T-helper 1 cell (primary cell): ENCODE measurements at regions not wholly inside any gene's neighbourhood (a gene's known extent, or its start where the extent isn't known, plus 50 kb on each side); places are given as distances from the start of the nearest gene placed in this dataset.
A peak's percentile ranks its signal among the peaks of the same experiment; 100 is the strongest.
"Not testable (repeated sequence)": the region's sequence is repeated elsewhere in the genome, so short reads cannot be mapped to it uniquely, and the experiment has no call there.

Source experiments
- DNase-seq, 5 donors: peaks; one replicate each; pipeline ENCODE4 v3.0.0-alpha.2; 2012 to 2020

DNA sequence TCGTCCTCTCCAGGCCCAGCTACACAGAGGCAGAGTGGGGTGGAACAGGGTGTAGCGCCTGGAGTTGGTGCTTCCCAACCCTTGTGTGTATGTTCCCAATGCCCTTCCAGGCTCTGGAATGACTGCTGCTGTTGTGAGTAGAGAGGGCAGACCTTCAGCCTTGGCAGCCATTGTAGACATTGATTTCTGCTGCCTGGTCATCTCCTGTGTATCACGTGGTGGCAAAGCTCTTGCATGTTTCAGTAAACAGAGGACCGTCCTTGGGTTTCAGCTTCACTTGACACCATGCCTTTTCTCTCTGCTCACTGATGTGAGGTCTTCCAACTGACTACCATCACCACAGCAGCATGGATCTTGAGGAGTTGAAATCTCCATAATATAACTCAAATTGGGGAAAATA, 397.9 kb downstream of the COG6 start:
- no peak for DNase-seq

DNA sequence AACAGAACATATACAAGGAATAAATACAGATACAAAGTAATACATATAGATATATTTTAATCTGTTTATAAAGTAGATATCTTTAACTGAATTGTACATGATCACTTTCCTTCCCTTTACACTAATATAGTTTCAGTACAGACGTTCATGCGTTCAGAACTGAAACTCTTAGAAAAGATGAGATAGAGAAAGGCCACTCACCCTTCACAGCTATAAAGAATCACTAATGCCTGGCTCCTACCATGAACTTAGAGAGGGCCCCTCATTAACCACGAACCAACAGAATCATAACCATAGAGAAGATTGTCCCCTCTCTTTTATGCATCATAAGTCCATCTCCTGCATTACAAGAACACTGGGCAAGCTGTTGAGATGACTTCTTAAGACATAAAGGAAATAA, 399.0 kb downstream of the COG6 start:
- DNase-seq: not testable (repeated sequence)

GRCh38 chr13:40056898-40057619, 401.6 kb downstream of the COG6 start:
- DNase-seq: no peak

DNA sequence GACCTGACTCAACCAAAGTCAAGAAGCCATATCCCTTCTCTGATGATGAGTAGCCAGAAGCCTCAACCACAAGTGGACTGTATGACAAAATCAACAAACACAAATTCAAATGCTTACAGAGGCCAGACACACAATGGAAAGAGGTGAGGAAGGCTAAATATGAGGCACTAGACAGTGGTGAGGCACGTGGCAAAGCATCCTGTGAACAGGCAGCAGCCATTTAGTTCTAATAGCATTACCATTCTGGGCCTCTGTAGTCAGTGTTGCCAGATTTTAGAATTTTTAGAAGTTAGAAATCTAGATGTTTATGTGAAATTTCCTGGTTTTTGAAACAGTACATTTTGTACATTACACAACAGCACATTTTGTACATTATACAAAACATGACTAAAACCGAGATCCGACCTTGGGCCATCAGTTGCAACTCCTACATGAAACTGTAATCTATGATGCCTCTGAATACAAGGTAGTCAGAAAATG, 403.3 kb downstream of the COG6 start:
- peak in 1 of 5 donors; percentile 29 for DNase-seq

DNA sequence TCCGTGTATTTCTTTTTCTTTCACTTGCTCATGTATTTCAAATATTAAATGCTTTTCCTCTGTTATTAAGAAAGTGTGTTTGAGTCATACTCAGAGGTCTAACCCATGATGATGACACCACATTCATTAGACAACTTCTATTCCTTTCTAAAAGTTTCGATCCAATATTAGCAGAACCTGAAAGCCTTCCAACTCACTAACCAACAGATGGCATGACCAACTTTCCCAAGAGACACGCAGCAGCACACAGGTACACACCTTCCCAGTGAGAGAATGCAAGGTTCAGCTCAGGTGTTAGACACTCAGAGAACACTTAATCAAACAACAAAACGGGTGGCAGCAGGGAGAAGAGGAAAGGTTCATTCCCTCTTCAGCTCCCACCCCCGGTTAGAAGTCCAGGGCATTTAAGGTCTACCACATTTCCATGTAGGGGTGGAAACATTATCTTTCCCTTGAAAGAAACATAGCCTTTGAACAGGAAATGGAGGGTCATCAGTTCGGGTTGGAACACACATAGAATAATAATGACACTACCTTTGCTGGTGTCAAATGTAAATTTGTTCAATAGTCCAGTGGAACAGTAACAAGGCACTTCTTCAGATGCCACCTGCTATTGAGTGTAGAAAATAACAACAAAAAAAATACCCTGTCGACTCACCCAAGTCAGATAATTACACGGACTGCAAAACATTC, 404.2 kb downstream of the COG6 start:
- DNase-seq: no peak

DNA sequence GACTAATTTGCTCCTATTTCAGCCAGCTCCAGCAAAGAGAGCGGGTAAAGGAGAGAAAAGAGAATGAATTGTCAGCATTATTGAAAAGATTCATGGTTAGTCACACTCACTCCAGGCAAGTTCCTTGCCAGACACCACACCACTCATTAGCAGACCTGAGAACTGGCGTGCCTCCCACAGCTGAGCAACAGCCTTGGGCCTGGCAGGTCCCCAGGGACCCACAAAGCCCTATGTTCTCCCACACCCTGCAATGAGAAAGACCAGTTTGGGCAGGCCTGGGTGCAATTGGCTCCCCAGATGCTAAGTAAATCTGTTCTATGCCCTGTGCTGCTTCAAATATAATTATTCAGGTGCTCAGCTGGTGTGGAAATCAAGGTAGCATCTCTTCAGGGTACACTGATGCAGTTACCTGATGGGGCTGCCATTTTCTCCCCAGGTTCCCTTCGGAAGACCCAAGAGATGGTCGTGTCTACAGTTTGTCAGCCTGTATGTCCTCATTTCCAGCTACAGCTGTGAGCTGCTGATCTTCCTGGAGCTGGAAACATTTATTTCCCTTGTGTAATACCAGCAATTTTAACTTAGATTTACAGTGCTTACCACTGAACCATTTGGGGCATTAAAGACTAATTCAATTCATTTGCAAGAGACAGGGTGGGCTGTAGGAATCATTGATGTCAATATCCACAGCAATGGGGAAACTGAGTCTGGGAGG, 405.0 kb downstream of the COG6 start:
- DNase-seq: peak in 1 of 5 donors; percentile 8

- DNase-seq: no peak
These were observed 406.3 kb downstream of the COG6 start for GRCh38 chr13:40061466-40062450.

DNA sequence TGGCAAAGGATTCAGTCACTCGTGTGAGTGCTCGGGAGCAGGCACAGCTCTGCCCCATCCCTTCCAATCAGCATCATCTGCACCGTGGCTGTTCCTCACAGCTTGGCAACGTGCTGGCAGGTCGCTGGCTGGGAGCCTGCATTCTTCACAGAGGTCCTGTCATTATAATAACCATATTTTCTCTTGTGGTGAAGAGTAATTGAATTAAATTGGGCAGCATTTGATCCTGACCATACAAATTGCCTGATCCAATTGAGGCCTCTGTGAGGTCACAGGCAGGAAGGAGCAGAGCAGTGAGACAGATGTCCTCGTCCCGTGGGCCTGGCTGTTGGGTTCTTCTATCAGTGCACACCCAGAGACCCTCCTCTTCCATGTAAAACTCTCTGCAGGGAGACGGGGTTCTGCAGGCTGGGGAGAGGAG, 407.8 kb downstream of the COG6 start:
- DNase-seq: no peak

GRCh38 chr13:40063703-40064102, 408.2 kb downstream of the COG6 start:
- DNase-seq: no peak

DNA sequence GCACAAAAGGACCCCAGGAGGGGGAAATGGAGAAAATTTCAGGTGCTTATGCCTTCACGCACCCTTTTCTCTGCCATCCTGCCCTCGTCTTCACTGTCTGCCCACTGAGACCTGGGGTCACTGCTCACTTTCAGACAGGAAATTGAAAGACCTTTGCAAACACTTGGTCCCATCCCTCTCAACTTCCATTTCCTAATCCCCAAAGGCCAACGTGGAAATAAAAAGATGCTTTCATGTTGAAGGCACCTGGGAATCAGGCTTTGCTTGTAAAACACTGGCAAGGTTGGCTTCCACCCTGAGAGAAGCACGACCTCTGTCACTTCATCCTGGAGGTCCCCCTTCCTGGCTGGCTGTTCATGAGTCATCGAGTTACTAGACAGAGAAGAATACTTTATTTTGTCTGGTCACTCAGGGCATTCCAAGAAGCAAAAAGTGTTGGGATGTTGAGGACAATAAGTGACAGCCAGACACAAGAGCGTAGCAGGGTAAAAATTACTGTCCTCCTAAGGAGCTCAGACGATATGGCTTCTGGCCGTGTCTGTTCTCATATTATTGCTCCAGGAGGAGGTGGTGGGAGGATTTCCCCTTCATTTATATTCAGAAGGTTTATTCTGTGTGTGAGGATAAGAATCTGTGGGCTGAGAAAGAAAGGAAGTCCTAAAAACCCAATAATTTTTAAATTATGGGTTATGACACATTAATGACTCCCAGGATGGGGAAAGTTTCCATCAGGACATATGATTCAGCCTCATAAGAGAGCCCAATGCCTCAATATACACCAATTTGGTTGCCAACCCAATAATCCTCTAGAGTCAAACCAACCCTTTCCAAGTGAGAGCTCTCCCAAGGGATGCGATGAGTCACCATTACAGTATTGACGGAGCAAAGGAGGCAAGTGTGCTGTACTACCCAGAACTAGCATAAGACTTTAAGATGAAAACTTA, 409.0 kb downstream of the COG6 start:
- no peak for DNase-seq

- peak; percentile 37 to 67 (median 58) for DNase-seq
These were observed 413.9 kb downstream of the COG6 start for GRCh38 chr13:40069173-40070044.

DNA sequence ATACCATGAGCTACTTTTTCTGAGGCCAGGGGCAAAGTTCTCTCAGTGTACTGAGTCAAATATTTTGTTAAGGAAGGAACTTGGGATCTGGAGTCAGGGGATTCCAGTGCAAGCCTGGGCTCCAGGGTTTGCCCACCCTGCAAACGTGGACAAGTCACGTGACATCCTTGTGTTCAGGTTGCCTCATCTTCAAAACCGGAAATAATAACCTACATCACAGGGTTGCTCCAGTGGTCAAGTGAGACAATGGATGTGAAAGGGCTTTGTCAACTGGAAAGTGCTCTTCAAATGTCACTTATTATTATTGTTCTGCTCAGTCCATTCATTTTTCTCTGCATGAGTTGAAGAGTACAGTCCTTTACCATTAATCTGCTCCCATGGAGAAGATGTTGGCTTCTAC, 414.9 kb downstream of the COG6 start:
- no peak for DNase-seq

GRCh38 chr13:40072663-40073120, 417.2 kb downstream of the COG6 start:
- DNase-seq: no peak

DNA sequence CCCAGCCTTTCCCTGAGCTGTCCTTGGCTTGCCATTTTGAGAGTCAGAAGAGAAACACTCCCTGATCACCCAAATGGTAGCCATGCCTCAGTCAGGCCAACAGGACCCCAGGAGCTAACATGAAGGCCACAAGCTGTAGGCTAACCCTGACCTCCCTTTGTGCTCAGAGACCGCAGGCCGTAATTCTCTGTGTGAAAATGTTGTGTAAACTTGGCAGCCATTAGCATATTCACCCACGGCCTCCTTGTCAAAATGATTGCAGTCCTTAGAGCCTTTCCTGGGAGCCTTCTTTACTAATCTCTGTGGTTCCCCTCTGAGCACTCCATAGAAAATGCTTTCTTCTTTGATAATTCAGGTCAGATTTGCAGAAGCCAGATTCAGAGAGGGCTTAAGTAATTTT, 418.9 kb downstream of the COG6 start:
- DNase-seq: no peak

GRCh38 chr13:40075281-40075680, 419.8 kb downstream of the COG6 start:
- no peak for DNase-seq

DNA sequence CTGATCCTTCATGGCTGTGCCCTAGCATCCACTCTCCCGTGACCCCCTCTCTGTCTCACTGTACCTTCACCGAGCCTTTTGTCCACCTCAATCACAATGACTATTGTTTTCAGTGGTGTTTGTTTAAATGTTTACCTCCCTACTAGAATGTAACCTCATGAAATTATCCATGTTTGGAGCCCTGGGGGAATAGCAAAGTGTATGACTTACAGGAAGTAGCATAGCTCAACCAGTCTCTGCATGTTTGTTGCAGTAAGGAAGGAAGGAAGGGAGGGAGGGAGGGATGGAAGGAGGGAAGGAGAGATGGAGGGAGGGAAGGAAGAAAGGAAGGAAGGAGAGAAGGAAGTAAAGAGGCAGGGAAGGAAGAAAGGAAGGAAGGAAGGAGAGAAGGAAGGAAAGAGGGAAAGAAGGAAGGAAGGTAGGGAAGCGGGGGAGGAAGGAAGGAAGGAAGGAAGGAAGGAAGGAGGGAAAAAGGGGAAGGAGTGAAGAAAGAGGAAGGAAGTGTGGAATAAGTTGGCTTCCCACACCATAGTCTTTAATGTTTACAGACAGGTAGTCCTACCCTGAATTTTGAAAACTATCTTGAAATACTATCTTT, 421.4 kb downstream of the COG6 start:
- DNase-seq: no peak

DNA sequence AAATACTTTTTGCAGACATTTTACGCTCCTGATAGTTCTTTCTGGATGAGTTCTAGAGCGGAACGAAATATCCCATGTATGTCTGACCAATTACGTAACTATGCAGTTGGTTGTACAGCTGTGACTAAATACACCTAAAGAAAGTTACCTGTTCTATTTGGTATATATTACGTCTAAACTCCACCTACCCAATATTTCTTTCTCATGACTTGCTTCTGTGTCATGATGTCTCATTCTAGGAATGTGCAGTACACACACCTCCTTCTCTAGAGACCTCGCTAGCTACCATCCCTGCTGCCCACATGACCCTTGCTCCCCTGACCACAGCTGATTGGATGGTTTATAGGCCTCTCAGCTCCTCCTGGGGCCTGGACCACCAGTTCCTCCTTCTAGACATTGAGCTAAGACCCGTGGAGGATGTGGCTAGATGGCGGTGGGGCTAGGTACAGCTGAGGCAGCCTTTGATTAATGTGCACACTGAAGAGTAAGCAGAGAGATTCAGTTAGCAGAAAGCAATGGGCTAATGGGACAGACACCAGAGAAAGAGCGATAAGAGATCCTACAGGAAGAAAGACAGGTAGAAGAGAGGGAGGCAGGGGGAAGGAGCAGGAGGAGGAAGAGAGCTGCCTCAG, 422.1 kb downstream of the COG6 start:
- DNase-seq: no peak

DNA sequence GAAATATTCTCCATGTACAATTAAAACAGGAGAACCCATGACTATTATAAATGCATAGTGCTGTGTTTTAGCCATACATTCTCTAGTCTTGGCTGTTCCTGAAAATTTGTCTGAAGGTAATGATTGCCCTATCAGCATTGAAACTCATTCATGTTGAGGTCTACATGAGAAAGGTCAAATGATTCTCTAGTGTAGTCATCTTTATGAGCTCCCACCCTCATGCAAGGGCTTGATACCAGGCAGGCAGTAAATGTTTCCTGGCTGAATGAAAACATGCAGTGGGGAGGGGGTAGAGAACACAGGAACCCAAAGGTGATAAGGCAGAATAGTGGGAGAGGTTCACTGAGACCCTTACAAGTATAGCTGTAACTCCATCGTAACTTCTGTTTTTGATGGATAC, 424.3 kb downstream of the COG6 start:
- DNase-seq: no peak

DNA sequence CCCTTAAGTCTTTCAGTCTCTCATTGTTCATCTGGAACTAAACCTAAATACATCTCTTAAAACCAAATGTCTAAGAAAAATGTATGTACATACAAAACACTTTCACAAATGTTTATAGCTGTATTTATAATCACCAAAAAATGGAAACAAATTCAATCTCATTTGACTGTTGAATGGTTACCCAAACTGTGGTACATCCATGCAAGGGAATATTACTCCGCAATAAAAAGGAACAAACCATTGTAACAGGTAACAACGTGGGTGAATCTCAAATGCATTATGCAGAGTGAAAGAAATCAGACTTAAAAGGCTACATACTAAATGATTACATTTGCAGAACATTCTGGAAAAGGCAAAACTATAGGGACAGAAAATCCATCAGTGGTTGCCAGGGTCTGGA, 425.2 kb downstream of the COG6 start:
- DNase-seq: no peak
